NB4 (cell line): ENCODE measurements at regions not wholly inside any gene's neighbourhood (a gene's known extent, or its start where the extent isn't known, plus 50 kb on each side); places are given as distances from the start of the nearest gene placed in this dataset.

ENCODE experiments used
- CTCF ChIP-seq: IDR thresholded peaks from one replicate; pipeline ENCODE4 v1.5.1; 2012; ENCODE audit warnings: low read depth, low read length
- POLR2A ChIP-seq: IDR thresholded peaks from 2 replicates; pipeline ENCODE4 v1.6.1; 2011; ENCODE audit warnings: mild to moderate bottlenecking; ENCODE audit not compliant: insufficient read length; ENCODE audit errors: extremely low read depth
- TF ChIP-seq, protein P1 (sequence below): IDR thresholded peaks from 2 replicates; pipeline ENCODE4 v1.6.1; 2011; ENCODE audit warnings: low read depth, low read length

- TF ChIP-seq CTCF (no peak), POLR2A (no peak)
- TF ChIP-seq, protein P1, sequence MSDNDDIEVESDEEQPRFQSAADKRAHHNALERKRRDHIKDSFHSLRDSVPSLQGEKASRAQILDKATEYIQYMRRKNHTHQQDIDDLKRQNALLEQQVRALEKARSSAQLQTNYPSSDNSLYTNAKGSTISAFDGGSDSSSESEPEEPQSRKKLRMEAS: no peak
Measured at GRCh38 chr2:60251247-60251646, 302.2 kb downstream of the BCL11A start.
